Fibroblast of skin of right quadriceps (primary cell): ENCODE measurements at regions not wholly inside any gene's neighbourhood (a gene's known extent, or its start where the extent isn't known, plus 50 kb on each side); places are given as distances from the start of the nearest gene placed in this dataset.

Experiments
- DNase-seq: peaks from one replicate; pipeline ENCODE4 v3.0.0-alpha.2; 2013

DNA sequence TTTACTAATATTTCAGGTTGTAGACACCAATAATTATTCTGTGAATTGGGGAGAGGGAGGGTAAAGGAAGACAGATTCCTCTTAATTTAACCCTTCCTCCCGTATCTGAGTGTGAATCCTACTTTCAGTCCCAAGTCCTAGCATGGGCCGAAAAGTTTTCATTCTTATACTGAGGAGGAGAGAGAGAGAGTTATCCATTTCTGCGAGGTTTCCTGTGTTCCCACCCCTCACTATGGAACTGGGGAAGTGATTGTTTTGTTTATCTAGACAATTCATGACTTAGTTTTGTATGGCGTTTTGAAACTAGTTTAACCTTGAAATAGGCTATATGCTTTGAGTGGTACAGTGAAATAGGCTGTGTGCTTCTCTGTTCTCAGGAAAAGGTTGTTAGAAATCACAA is 134.0 kb upstream of the DPYD start:
- no peak for DNase-seq

- no peak for DNase-seq
These were observed 133.5 kb upstream of the DPYD start for GRCh38 chr1:98054367-98054701.

DNA sequence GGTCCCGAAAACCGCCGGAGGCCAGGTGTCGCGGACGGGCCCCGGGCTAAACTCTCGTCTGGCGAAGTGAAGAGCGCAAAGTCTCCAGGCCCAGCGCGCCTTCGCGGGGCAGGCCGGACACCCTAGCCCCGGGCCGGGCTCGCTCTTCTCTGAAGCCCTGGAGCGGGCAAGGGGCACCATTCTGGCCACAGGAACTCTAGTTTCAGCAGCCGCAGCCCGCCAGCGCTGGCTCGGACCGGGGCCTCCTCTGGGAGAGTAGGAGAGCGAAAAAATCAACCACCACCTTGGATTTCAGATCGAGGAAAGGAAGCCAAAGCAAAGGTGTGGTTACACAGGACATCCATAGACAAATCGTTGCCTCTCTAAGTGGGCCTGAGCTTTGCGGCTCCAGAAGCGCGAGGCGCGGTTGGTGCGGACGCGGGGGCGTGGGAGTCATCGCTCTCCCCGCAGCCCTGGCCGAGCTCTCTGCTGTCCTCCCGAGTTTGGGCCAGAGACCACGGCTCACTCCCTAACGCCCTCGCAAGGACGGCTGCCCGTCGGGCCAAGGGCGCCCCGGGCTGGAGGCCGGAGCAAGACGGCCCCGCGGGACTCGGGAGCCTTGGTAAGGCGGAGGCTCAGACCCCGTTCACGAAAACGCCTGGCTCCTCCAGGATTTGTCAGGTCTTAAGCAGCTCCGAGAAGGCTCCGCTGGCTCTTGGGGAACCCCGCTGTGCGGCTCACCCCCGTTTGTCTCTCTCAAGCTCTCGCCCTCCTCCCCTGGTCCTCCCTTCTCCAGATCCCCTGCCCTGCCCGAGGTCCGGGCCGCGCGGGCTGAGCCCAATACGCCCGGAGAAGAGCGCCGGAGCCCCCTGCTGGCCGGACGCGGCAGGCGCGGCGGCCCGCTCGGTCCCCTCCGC is 132.9 kb upstream of the DPYD start:
- peak; percentile 85 for DNase-seq

DNA sequence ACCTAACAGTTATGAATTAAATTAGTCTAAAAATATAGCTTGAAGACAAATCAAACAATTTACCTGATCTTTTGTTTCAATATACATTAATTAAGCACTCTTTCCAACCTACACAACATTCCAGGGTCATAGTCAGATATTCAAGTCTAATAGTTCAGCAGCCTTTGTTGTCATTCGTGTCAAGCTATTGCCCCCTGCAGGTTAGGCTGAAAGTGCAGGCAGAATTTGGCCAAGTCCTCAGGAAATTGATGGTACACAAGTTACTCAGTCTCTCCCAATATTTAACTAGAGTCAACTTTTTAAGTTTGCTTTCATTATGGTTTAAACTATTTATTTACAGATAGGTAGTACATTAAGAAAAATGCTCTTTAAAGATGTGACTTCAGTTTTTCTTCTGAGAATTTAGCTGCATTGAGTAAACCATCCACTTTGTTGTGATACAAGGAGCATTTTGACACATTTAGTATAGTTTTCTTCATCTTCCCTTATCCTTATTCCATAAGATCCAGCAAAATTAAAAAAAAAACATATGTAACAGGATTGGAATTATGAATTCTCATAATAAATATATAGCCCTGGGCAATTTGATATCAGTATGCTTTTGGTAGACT is 130.3 kb upstream of the DPYD start:
- peak; percentile 79 for DNase-seq

DNA sequence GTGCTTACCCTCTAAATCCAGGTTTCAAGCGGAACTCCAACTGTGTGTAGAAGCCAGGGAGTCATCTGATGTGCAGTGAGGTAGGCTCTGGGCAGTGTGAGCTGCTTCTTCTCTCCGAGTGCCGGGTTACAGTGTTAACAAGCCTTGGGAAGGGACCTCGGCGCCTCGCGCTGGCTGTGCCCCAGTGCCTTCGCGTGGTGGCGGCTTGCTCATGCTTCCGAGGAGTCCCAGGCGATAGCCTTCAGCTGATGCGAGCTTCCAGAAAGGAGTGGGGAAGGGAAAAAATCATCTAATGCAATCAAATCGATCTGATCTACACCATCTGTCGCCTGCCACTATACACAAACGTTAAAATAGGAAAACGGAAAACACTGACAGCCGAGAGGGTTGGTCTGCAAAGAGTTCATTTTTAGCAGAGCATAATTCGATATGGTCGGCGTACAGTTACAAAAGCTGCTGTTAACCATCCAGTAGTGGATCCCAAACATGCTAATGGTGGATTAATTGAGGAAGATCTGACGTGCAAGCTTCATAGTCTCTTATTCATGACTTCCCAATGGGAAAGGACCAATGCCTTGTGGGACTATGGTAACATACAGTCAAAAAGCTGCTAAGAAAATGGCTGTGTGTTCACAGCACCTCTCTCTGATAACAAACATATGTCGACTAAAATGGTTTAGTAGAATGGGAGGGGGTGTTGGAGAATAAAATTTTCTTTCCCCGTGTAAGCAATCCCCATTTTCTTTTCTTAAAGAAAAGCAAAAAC is 128.7 kb upstream of the DPYD start:
- DNase-seq = peak; percentile 48

DNA sequence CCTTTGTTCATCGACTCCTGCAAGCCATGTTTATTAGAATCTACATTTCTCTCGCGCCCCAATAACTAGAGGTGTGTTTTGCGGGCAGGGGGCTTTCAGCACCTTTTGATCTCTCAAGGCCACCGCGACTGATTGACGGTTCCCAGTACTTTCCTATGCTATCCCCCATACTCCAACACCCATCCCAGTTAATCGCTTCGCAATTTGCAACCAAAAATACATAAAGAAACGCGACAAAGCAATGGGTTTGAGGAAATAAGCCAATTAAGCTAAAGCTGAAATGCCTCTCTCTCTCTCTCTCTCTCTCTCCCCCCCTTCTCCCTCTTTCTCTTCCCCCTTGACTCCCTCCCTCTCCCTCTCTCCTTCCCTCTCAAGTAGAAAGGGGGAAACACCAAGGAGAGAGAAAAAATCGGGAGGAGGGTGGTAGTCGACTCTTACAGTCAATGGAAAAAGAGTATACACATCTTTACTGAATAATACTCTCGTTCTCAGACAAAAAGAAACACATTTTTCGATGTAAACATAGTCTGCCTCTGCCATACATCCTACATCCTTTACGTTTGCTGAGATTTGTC is 128.0 kb upstream of the DPYD start:
- DNase-seq = no peak

DNA sequence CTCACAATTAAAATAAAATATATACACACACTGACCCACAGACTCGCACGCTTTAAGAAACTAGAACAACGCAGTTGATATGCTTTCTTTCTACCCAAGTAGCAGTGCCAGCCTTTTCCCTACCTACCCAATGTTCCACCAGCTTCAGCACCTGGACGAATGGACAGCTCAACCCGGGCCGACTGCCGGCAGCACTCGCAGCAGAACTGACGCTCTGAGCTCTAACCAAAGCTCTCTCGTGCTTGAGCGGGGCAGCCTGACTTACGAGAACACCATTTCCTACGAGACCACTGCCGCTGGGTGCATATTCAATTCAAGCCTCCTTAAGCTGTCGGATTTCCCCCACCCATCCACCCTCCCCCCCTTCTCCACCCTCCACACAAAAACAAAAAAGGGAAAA is 127.4 kb upstream of the DPYD start:
- peak; percentile 89 for DNase-seq

- no peak for DNase-seq
These were observed 126.3 kb upstream of the DPYD start for GRCh38 chr1:98047171-98047570.

GRCh38 chr1:98045767-98046641 is 125.2 kb upstream of the DPYD start:
- DNase-seq = peak; percentile 53

DNA sequence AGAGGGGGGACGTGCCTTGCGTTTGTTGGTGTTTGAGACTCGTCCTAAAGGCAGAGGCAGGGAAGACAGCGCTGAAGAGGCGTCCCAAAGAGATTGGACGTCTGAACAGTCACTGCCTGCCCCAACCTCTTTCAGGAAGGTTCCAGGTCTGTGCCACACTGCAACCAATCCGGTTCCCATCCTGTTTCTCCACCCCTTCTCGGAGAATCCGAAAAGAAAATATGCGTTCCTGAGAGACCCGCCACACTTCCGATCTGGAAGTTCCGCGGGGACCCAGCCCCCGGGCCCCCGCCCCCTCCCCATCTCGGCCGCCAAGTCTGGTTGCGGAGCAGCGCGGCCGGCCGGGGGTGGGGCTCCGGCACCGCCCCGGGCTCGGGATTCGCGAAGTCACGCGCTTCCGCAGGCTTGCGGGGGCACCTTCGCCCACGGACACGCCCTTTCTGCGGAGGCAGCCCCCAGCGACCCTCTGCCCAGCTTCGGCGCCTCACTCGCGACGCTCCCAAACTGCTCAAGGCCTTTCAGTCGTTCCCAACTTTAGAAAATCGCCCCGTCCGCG is 124.5 kb upstream of the DPYD start:
- peak; percentile 74 for DNase-seq

DNA sequence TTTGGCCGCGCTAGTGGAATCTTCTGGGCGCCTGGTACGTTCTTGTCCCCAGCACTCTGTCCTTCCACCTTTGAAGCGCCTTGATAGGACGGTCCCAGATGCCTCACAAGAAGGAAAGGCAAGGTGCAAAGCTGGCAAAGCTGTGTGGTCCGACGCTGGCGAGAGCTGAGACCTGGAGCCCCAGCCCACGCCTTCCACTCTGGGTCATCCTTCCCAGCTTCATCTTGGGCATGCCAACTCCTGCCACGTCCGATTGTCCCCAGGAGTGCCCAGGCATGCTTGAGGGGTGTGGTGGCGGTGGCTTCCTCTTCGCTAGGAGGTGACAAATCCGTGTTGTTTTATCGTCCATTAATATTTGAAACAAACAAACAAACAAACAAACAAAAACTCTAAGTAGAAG is 123.9 kb upstream of the DPYD start:
- DNase-seq = no peak

DNA sequence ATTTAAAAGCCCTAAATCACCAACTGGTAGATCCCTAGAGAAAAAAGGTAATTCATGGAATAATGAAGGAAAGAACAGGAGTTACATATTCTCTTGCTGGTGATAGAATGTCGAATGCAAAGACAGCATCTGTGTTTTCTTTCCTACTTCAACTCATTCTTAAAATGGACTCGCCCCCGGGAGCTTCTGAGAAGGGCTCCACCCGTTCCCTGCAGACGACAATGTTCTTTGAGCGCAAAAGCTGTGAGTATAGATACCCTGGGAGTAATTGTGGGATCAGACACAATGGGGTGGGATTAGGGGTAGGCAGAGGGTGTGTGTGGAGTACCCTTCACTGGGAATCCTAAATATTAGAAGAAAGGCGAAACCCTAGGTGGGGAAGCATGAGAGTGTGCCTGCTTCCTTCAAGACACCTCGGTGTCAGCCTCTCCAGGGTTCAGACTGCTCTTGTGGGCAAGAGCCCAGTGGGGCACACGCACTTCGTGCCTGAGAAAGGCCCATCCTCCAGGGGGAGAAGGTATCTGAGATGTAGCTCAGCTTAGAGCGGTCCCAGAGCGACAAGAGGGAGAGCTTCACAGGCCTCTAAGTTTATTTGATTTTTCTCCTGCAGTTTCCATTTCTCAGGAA is 123.3 kb upstream of the DPYD start:
- no peak for DNase-seq

DNA sequence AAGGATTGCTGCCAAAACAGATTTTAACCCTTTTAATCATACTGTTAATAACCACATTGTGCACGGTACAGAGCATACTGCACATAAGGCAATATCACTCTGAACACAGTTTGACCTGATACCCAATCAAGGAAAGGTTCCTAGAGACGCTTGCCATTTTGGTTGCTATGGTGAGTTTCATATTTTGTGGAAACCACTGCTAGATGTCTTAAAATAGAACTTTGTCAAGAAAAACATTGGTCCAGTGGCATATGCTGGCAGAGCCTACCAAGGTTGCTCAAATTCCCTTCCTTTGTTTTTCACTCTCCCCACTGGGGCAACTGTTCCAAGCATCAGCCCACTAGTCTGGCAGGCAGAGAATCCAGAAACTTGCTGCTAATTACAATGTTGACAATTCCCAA is 114.8 kb upstream of the DPYD start:
- DNase-seq = peak; percentile 11

GRCh38 chr1:98034505-98034904 is 113.7 kb upstream of the DPYD start:
- DNase-seq = no peak

DNA sequence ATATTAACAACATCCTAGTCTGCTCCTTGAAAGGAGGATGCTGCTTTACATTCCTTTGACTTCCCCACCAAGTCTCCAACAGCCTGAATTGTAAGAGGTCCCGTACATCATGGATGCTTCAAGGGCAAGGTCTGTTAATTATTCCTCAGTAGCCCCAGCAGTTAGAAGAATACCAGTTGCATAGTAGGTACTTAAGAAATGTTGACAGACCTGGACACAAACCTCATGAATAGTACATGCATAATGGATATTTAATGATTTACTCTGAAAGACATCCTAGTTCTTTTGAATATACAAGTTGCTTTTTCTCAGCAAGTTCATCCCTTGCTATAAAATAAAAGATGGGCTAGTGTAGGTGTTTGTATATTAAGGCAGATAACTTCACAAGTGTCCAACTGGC is 112.1 kb upstream of the DPYD start:
- DNase-seq = no peak

GRCh38 chr1:98030976-98031375 is 110.1 kb upstream of the DPYD start:
- no peak for DNase-seq

DNA sequence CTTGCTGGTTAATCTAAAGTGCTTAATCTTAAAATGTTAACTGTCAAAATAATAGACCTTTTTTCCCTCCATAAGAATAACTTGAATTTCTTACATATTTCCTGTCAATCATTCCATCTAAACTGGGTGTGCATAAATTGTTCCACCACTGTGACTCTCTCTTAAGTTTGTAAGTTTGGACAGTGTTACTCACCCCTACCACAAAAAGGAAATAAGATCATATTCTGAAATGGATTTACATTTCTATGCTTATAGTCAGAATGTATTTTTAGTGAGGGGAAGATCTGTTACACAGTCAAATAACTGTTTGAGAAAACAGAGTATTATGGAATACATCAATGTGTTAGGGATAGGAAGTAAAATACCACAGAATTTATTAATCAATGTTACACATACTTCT is 109.6 kb upstream of the DPYD start:
- peak; percentile 74 for DNase-seq

DNA sequence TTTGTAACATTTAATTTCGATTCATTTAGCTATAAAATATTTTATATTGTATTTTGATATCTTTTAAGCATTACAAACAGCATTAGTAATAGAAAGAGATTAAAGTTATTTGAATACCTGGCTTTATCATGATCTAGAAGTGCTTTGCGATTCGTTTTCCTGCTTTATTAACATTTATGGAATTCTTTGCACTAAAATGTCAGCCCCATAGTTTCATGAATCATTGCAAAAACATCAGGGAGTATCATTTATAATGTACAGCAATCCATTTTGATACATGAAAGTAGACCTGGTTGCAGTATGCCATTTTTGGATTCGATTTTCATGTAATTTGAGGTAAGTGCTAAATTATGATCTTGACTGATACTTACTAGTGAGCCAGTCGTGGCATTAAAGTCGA is 108.0 kb upstream of the DPYD start:
- DNase-seq = no peak

- no peak for DNase-seq
These were observed 106.4 kb upstream of the DPYD start for GRCh38 chr1:98027103-98027705.

DNA sequence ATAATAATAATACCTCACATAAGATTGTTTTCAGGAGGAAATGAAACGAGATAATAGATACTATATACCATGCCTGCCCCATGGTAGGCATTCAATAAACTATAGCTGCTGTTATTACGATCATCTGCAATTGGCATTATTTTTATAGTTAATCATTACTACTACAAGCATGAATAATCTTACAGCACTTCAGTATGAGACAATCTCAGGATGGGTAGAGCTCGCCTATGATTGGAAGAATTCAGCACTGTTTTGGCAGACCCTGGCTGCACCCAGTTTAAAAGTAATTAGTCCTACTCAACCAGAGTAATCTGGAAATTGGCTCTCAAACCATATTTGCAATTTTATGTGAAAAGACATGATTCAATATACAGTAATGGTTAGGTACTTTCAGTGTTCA is 105.0 kb upstream of the DPYD start:
- no peak for DNase-seq

- DNase-seq = no peak
These were observed 100.3 kb upstream of the DPYD start for GRCh38 chr1:98021126-98021525.
